Panc1 (cell line): ENCODE measurements at regions not wholly inside any gene's neighbourhood (a gene's known extent, or its start where the extent isn't known, plus 50 kb on each side); places are given as distances from the start of the nearest gene placed in this dataset.

Experiments
- ATAC-seq: fragments of 200-7000 bp; cut with Tn5 transposase; 2 replicates; pipeline ENCODE4 v1.9.1; 2020; ENCODE audit warnings: mild to moderate bottlenecking, moderate library complexity
- BruUV-seq: library from RNA; stranded (reverse); fragments of 400-500 nt; replicated peaks from 2 replicates; lab custom pipeline; 2021; lab: Mats Ljungman, UMichigan
- CTCF ChIA-PET: fragments of 300-600 bp; sonication (Branson Sonifier 250); formaldehyde crosslinking; loops from one replicate; lab custom pipeline; 2022; ENCODE audit warnings: antibody characterized with exemption; lab: Charles Lee
- POLR2A ChIA-PET: fragments of 300-600 bp; sonication (Branson Sonifier 250); formaldehyde crosslinking; loops from one replicate; lab custom pipeline; 2022; ENCODE audit warnings: antibody characterized with exemption; lab: Charles Lee
- DNase-seq: peaks from one replicate; pipeline ENCODE4 v3.0.0-alpha.2; 2010; ENCODE audit warnings: low read depth, low spot score
- H3K27ac ChIP-seq: 2 replicates; pipeline ENCODE4 v1.5.1; 2011; ENCODE audit warnings: mild to moderate bottlenecking, low read length, inconsistent platforms
- H3K27me3 ChIP-seq: fragments of 200-500 bp; sonication (Bioruptor generic); 2 replicates; pipeline ENCODE4 v1.6.0; 2014; ENCODE audit warnings: low read length, inconsistent platforms; ENCODE audit not compliant: control insufficient read depth, insufficient read depth
- H3K36me3 ChIP-seq: fragments of 200-500 bp; sonication (Bioruptor generic); 2 replicates; pipeline ENCODE4 v1.5.1; 2014; ENCODE audit warnings: inconsistent platforms, mild to moderate bottlenecking, low read length, moderate library complexity; ENCODE audit not compliant: control insufficient read depth, insufficient read depth
- H3K4me1 ChIP-seq: 2 replicates; pipeline ENCODE4 v1.5.1; 2011; ENCODE audit warnings: inconsistent platforms, mild to moderate bottlenecking, low read length, moderate library complexity; ENCODE audit not compliant: control insufficient read depth, insufficient read depth
- H3K4me3 ChIP-seq, 2 experiments: 2 replicates each; pipeline ENCODE4 v1.5.1; 2011 to 2012; ENCODE audit warnings: low read depth in 2 of 2, low read length in 2 of 2, mild to moderate bottlenecking in 2 of 2, inconsistent platforms in 1 of 2, moderate library complexity in 1 of 2
- H3K9me3 ChIP-seq: fragments of 200-500 bp; sonication (Bioruptor generic); 2 replicates; pipeline ENCODE4 v1.5.1; 2014; ENCODE audit warnings: low read depth, mild to moderate bottlenecking, inconsistent platforms, low read length, moderate library complexity; ENCODE audit not compliant: control insufficient read depth, insufficient read depth
- POLR2AphosphoS5 ChIP-seq: IDR thresholded peaks from 2 replicates; pipeline ENCODE4 v1.6.1; 2012; ENCODE audit warnings: mild to moderate bottlenecking, low read depth, low read length, moderate library complexity
- SIN3A ChIP-seq: IDR thresholded peaks from 2 replicates; pipeline ENCODE4 v1.6.1; 2012; ENCODE audit warnings: low read depth, mild to moderate bottlenecking, low read length, moderate library complexity, borderline replicate concordance; ENCODE audit not compliant: insufficient read depth
- TCF7L2 ChIP-seq: IDR thresholded peaks from 2 replicates; pipeline ENCODE4 v1.6.1; 2011; ENCODE audit warnings: mild to moderate bottlenecking, low read depth, low read length, inconsistent platforms
- in situ Hi-C: cut with HindIII; loops from 2 replicates; pipeline ENCODE4 v1.10.0; 2016; ENCODE audit warnings: low sequenced_read_pairs, low pct_unique_long_range_greater_than_20kb
- intact Hi-C: fragments of 100-400 bp; cut with micrococcal nuclease; formaldehyde crosslinking; loops from one replicate; pipeline ENCODE4 v1.10.0; 2022; ENCODE audit not compliant: unreplicated experiment
- TF ChIP-seq, protein P1 (sequence below): fragments of 450-650 bp; IDR thresholded peaks from 2 replicates; pipeline ENCODE4 v1.5.1; 2017; ENCODE audit warnings: mild to moderate bottlenecking
- TF ChIP-seq, protein P2 (sequence below), 2 experiments: IDR thresholded peaks; 2 replicates each; pipeline ENCODE4 v1.6.1; 2011 to 2012; ENCODE audit warnings: low read depth in 2 of 2, control low read depth in 1 of 2, low read length in 1 of 2, mild to moderate bottlenecking in 1 of 2, moderate library complexity in 1 of 2; ENCODE audit not compliant: insufficient read depth in 1 of 2

DNA sequence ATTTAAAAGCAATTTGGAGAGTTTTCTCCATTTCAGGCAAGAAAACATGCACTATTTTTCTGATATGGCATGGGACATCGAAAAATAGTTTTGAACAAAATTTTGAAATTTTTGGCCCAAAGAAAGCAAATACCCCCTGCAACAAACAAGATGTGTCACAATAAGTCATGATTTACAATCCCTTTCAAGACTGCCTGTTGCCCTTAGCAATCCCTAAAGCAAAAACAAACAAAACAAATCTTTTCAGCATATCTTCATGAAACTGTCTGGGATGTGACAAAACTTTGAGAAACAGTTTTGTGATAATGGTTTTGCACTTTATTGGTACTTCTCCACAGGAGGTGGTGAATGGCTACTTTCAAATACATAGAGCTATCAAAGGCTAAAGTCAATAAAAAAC lies 1888.7 kb upstream of the PIK3C3 start:
- Histone ChIP-seq H3K36me3 (no peaks in the 10 kb centered on the region), H3K4me3 (no peak overlapping the region), H3K9me3 (no peaks in the 10 kb centered on the region), H3K4me1 (no peaks in the 10 kb centered on the region), H3K27ac (no peak overlapping the region), H3K27me3 (no peaks in the 10 kb centered on the region)
- DNase-seq (no peak), ATAC-seq (no peak)
- POLR2A ChIA-PET, result no interaction called here
- intact Hi-C loops (no loop called here), in situ Hi-C loops (no loop called here)
- CTCF ChIA-PET, result no interaction called here
- BruUV-seq, result no TSS peak
- no peak for TF ChIP-seq TCF7L2
- TF ChIP-seq, protein P1, sequence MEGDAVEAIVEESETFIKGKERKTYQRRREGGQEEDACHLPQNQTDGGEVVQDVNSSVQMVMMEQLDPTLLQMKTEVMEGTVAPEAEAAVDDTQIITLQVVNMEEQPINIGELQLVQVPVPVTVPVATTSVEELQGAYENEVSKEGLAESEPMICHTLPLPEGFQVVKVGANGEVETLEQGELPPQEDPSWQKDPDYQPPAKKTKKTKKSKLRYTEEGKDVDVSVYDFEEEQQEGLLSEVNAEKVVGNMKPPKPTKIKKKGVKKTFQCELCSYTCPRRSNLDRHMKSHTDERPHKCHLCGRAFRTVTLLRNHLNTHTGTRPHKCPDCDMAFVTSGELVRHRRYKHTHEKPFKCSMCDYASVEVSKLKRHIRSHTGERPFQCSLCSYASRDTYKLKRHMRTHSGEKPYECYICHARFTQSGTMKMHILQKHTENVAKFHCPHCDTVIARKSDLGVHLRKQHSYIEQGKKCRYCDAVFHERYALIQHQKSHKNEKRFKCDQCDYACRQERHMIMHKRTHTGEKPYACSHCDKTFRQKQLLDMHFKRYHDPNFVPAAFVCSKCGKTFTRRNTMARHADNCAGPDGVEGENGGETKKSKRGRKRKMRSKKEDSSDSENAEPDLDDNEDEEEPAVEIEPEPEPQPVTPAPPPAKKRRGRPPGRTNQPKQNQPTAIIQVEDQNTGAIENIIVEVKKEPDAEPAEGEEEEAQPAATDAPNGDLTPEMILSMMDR, result no peak
- no peak for TF ChIP-seq POLR2AphosphoS5
- no peak for TF ChIP-seq SIN3A
- TF ChIP-seq, protein P2, sequence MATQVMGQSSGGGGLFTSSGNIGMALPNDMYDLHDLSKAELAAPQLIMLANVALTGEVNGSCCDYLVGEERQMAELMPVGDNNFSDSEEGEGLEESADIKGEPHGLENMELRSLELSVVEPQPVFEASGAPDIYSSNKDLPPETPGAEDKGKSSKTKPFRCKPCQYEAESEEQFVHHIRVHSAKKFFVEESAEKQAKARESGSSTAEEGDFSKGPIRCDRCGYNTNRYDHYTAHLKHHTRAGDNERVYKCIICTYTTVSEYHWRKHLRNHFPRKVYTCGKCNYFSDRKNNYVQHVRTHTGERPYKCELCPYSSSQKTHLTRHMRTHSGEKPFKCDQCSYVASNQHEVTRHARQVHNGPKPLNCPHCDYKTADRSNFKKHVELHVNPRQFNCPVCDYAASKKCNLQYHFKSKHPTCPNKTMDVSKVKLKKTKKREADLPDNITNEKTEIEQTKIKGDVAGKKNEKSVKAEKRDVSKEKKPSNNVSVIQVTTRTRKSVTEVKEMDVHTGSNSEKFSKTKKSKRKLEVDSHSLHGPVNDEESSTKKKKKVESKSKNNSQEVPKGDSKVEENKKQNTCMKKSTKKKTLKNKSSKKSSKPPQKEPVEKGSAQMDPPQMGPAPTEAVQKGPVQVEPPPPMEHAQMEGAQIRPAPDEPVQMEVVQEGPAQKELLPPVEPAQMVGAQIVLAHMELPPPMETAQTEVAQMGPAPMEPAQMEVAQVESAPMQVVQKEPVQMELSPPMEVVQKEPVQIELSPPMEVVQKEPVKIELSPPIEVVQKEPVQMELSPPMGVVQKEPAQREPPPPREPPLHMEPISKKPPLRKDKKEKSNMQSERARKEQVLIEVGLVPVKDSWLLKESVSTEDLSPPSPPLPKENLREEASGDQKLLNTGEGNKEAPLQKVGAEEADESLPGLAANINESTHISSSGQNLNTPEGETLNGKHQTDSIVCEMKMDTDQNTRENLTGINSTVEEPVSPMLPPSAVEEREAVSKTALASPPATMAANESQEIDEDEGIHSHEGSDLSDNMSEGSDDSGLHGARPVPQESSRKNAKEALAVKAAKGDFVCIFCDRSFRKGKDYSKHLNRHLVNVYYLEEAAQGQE (IDR thresholded peaks at IDR 0.05; ENCODE audit: insufficient read depth in 1 of 2, low read depth in 2 of 2, low read length in 1 of 2), result no peak

DNA sequence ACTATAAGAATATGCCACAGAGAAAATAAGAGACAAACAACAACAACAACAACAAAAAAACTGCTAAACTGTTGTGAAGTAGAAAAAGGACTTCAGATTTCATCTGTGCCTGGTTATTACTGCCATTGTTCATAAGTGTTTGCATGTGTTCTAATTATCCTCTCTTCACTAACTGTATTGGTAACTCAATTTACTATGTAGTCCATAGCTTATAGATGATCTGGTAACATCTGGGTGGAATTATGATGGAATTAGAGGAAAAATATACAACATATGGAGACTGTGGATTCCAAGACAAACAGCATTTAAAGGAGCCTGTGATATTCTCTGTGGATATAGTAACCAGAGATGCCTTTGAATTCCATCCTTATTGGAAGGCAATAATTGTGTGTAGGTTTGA lies 1891.5 kb upstream of the PIK3C3 start:
- Histone ChIP-seq H3K27ac (no peak overlapping the region), H3K27me3 (no peaks in the 10 kb centered on the region), H3K4me1 (no peaks in the 10 kb centered on the region), H3K36me3 (no peaks in the 10 kb centered on the region), H3K4me3 (no peak overlapping the region), H3K9me3 (no peaks in the 10 kb centered on the region)
- intact Hi-C loops, result no loop called here
- in situ Hi-C loops, result no loop called here
- TF ChIP-seq SIN3A (no peak), POLR2AphosphoS5 (no peak), TCF7L2 (no peak)
- CTCF ChIA-PET, result no interaction called here
- DNase-seq (no peak), ATAC-seq (no peak)
- no TSS peak for BruUV-seq
- POLR2A ChIA-PET, result no interaction called here

DNA sequence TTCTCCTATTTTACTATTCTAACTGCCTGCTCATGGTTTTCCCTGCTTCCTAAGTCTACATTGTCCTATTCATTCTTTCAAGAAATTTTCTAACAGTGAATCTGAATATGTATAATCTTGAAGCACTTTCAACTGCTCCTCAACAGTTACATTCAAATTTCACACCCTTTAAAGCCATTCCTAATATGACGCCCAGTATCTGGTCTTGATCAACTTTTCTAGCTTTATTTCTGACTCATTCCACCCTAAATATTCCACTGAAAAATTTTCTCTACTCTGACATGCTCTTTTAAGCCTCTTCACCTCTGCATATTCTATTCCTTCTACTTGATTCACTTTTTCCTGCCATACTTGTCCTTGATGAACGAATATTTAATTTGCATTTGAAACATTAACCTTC lies 1893.9 kb upstream of the PIK3C3 start:
- in situ Hi-C loops, result no loop called here
- intact Hi-C loops, result no loop called here
- TF ChIP-seq, protein P1, result no peak
- no peak for TF ChIP-seq SIN3A
- TF ChIP-seq, protein P2 (IDR thresholded peaks at IDR 0.05; ENCODE audit: insufficient read depth in 1 of 2, low read depth in 2 of 2, low read length in 1 of 2), result no peak
- no peak for TF ChIP-seq POLR2AphosphoS5
- Histone ChIP-seq H3K9me3 (no peaks in the 10 kb centered on the region), H3K27me3 (no peaks in the 10 kb centered on the region), H3K4me3 (no peak overlapping the region), H3K4me1 (no peaks in the 10 kb centered on the region), H3K27ac (no peak overlapping the region), H3K36me3 (no peaks in the 10 kb centered on the region)
- CTCF ChIA-PET, result no interaction called here
- DNase-seq (no peak), ATAC-seq (no peak)
- no TSS peak for BruUV-seq
- POLR2A ChIA-PET, result no interaction called here
